ENCODE measurements at regions not wholly inside any gene's neighbourhood (a gene's known extent, or its start where the extent isn't known, plus 50 kb on each side); places are given as distances from the start of the nearest gene placed in this dataset.

- DNase-seq (ENCODE audit: insufficient read length, low spot score) (no peak), FAIRE-seq (peak; percentile 75)
- TF ChIP-seq CTCF (IDR thresholded peaks at IDR 0.05; ENCODE audit: insufficient read depth, missing control alignments): no peak
Measured at GRCh38 chr17:74009056-74009625, 194.3 kb upstream of the RPL38 start.

GRCh38 chr17:74010903-74011302, 192.6 kb upstream of the RPL38 start:
- DNase-seq (ENCODE audit: insufficient read length, low spot score) (no peak), FAIRE-seq (peak; percentile 44)
- no peak for TF ChIP-seq CTCF (IDR thresholded peaks at IDR 0.05; ENCODE audit: insufficient read depth, missing control alignments)

GRCh38 chr17:74011966-74012365, 191.5 kb upstream of the RPL38 start:
- FAIRE-seq: peak; percentile 99
- peak; percentile 57 for DNase-seq (ENCODE audit: insufficient read length, low spot score)

GRCh38 chr17:74012465-74012864, 191.0 kb upstream of the RPL38 start:
- no peak for DNase-seq (ENCODE audit: insufficient read length, low spot score)
- FAIRE-seq: no peak
- TF ChIP-seq CTCF (IDR thresholded peaks at IDR 0.05; ENCODE audit: insufficient read depth, missing control alignments): no peak

More at GRCh38 chr17:74011966-74012365, 191.5 kb upstream of the RPL38 start:
- no peak for TF ChIP-seq CTCF (IDR thresholded peaks at IDR 0.05; ENCODE audit: insufficient read depth, missing control alignments)

- no peak for TF ChIP-seq CTCF (IDR thresholded peaks at IDR 0.05; ENCODE audit: insufficient read depth, missing control alignments)
- DNase-seq (ENCODE audit: insufficient read length, low spot score) (no peak), FAIRE-seq (no peak)
Measured at GRCh38 chr17:74015316-74015715, 188.2 kb upstream of the RPL38 start.

GRCh38 chr17:74015990-74016389, 187.5 kb upstream of the RPL38 start:
- DNase-seq (ENCODE audit: insufficient read length, low spot score) (no peak), FAIRE-seq (no peak)
- no peak for TF ChIP-seq CTCF (IDR thresholded peaks at IDR 0.05; ENCODE audit: insufficient read depth, missing control alignments)

GRCh38 chr17:74016461-74016860, 187.0 kb upstream of the RPL38 start:
- no peak for FAIRE-seq
- DNase-seq (ENCODE audit: insufficient read length, low spot score): no peak
- no peak for TF ChIP-seq CTCF (IDR thresholded peaks at IDR 0.05; ENCODE audit: insufficient read depth, missing control alignments)
